ENCODE measurements at regions not wholly inside any gene's neighbourhood (a gene's known extent, or its start where the extent isn't known, plus 50 kb on each side); places are given as distances from the start of the nearest gene placed in this dataset.
"Not testable (repeated sequence)": the region's sequence is repeated elsewhere in the genome, so short reads cannot be mapped to it uniquely, and the experiment has no call there.

DNA sequence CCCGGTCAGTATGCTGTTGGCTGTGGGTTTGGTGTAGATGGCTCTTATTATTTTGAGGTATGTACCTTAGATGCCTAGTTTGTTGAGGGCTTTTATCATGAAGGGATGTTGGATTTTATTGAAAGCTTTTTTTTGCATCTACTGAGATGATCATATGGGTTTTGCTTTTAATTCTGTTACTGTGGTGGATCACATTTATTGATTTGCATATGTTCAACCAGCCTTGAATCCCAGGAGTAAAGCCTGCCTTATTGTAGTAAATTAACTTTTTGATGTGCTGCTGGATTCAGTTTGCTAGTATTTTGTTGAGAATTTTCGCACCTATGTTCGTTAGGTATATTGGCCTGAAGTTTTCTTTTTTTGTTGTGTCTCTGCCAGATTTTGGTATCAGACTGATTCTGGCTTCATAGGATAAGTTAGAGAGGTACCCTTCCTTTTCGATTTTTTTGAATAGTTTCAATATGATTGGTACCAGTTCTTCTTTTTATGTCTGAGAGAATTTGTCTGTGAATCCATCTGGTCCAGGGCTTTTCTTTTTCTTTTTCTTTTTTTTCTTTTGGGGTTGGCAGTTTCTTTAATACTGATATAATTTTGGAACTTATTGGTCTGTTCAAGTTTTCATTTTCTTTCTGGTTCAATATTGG is 301.6 kb downstream of the SPATA31A1 start:
- H3K4me1 Mint-ChIP-seq (ENCODE audit: low read depth); DNase-seq (ENCODE audit: low spot score); H3K4me3 Mint-ChIP-seq (ENCODE audit: low read depth); H3K36me3 Mint-ChIP-seq (ENCODE audit: low read depth); intact Hi-C loops (cut with micrococcal nuclease); H3K9me3 Mint-ChIP-seq; H3K27ac Mint-ChIP-seq; H3K27me3 Mint-ChIP-seq (ENCODE audit: low read depth): not testable (repeated sequence)

DNA sequence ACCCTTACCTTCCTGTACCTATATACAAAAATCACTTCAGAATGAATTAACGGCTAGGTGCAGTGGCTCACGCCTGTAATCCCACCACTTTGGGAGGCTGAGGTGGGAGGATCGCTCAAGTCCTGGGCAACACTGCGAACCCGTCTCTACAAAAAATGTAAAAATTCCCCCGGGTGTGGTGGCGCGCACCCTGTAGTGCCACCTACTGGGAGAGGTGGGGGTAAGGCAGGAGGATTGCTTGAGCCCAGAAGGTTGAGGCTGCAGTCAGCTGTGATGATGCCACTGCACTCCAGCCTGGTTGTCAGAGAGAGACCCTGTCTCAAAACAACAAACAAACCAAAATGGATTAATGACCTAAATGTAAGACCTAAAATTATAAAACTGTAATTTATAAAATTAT is 307.6 kb downstream of the SPATA31A1 start:
- H3K27me3 Mint-ChIP-seq (ENCODE audit: low read depth); H3K36me3 Mint-ChIP-seq (ENCODE audit: low read depth); intact Hi-C loops (cut with micrococcal nuclease); H3K27ac Mint-ChIP-seq; H3K4me3 Mint-ChIP-seq (ENCODE audit: low read depth); DNase-seq (ENCODE audit: low spot score); H3K4me1 Mint-ChIP-seq (ENCODE audit: low read depth); H3K9me3 Mint-ChIP-seq: not testable (repeated sequence)

GRCh38 chr9:39663713-39664112 is 308.2 kb downstream of the SPATA31A1 start:
- H3K27ac Mint-ChIP-seq; H3K27me3 Mint-ChIP-seq (ENCODE audit: low read depth); H3K4me3 Mint-ChIP-seq (ENCODE audit: low read depth); H3K9me3 Mint-ChIP-seq; H3K4me1 Mint-ChIP-seq (ENCODE audit: low read depth); H3K36me3 Mint-ChIP-seq (ENCODE audit: low read depth); intact Hi-C loops (cut with micrococcal nuclease); DNase-seq (ENCODE audit: low spot score): not testable (repeated sequence)

DNA sequence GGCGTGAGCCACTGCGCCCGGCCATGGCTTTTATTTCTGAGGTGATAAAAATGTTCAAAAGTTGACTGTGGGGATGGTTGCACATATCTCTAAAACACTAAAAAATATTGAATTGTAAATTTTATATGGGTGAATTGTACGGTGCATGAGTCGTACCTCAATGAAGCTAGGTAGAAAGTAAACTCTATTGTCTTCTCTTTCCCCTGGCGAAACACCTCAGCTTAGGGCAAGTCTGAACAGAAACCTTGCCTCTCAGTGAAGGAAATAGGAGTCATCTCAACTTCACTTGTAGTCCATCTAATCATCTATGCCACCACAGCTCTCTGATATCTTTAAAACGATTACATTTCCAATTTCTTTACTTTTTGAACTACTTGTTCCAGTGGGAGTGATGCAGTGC is 309.6 kb downstream of the SPATA31A1 start:
- H3K4me1 Mint-ChIP-seq (ENCODE audit: low read depth); H3K9me3 Mint-ChIP-seq; intact Hi-C loops (cut with micrococcal nuclease); H3K27ac Mint-ChIP-seq; H3K4me3 Mint-ChIP-seq (ENCODE audit: low read depth); H3K27me3 Mint-ChIP-seq (ENCODE audit: low read depth); DNase-seq (ENCODE audit: low spot score); H3K36me3 Mint-ChIP-seq (ENCODE audit: low read depth): not testable (repeated sequence)

DNA sequence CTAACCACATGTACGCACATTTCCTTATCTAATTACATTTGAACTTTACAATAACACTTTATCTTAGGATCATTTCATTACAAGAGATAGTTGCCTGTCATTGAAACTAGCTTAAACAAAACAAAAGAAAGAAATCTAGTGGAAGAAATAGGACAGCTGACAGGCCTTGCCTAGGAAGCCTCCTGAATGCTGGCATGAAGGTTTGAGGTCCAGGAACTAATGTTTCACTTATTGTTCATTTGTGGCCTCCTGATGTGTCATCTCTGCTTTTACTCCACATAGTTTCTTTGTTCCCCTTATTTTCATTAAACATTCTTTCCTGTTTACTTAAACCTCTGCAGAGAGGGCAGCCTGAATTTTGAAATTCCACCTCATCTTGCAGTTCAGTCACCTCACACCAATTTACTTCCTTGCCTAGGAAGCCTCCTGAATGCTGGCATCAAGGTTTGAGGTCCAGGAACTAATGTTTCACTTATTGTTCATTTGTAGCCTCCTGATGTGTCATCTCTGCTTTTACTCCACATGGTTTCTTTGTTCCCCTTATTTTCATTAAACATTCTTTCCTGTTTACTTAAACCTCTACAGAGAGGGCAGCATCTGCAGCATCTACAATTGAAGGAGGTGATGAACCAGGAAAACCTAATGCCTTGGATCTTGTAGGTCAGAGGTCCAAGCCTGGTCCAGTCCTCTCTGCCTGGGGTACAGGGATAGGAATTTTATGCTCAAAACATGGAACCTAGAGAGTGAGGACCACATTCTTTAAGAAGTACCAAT is 319.2 kb downstream of the SPATA31A1 start:
- H3K4me1 Mint-ChIP-seq (ENCODE audit: low read depth); intact Hi-C loops (cut with micrococcal nuclease); H3K4me3 Mint-ChIP-seq (ENCODE audit: low read depth); H3K36me3 Mint-ChIP-seq (ENCODE audit: low read depth); H3K9me3 Mint-ChIP-seq; DNase-seq (ENCODE audit: low spot score); H3K27me3 Mint-ChIP-seq (ENCODE audit: low read depth); H3K27ac Mint-ChIP-seq: not testable (repeated sequence)

DNA sequence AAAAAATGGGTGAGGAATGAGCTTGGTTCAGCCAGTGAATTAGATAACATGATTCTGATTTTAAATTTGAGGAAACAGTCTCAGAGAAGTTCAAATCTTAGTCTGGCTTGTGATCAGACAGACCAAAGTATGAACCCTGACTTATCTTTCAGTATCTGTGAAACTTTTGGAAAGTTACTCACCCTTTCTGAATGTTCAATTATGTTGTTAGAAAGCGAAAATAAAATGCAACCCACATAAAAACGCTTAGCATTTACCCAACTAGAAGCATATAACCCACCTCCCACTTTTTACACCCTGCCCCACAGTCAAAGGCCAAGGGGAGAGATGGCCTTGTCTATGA is 319.7 kb downstream of the SPATA31A1 start:
- H3K36me3 Mint-ChIP-seq (ENCODE audit: low read depth); H3K27me3 Mint-ChIP-seq (ENCODE audit: low read depth); DNase-seq (ENCODE audit: low spot score); H3K4me3 Mint-ChIP-seq (ENCODE audit: low read depth); H3K27ac Mint-ChIP-seq; H3K4me1 Mint-ChIP-seq (ENCODE audit: low read depth); intact Hi-C loops (cut with micrococcal nuclease); H3K9me3 Mint-ChIP-seq: not testable (repeated sequence)

GRCh38 chr9:39678534-39679263 is 323.2 kb downstream of the SPATA31A1 start:
- H3K9me3 Mint-ChIP-seq; intact Hi-C loops (cut with micrococcal nuclease); H3K4me1 Mint-ChIP-seq (ENCODE audit: low read depth); H3K4me3 Mint-ChIP-seq (ENCODE audit: low read depth); H3K27ac Mint-ChIP-seq; H3K27me3 Mint-ChIP-seq (ENCODE audit: low read depth); DNase-seq (ENCODE audit: low spot score); H3K36me3 Mint-ChIP-seq (ENCODE audit: low read depth): not testable (repeated sequence)

DNA sequence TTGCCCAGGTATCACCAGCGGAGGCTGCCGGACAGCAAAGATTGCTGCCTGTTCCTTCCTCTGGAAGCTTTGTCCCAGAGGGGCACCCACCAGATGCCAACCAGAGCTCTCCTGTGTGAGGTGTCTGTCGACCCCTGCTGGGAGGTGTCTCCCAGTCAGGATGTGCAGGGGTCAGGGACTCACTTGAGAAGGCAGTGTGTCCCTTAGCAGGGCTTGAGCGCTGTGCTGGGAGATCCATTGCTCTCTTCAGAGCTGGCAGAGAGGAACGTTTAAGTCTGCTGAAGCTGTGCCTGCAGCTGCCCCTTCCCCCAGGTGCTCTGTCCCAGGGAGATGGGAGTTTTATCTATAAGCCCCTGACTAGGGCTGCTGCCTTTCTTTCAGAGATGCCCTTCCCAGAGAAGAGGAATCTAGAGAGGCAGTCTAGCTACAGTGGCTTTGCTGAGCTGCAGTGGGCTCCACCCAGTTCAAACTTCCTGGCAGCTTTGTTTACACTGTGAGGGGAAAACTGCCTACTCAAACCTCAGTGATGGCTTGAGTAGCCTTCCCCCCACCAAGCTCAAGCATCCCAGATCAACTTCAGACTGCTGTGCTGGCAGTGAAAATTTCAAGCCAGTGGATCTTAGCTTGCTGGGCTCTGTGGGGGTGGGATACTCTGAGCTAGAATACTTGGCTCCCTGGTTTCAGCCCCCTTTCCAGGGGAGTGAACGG is 325.4 kb downstream of the SPATA31A1 start:
- H3K36me3 Mint-ChIP-seq (ENCODE audit: low read depth); H3K9me3 Mint-ChIP-seq; H3K4me1 Mint-ChIP-seq (ENCODE audit: low read depth); DNase-seq (ENCODE audit: low spot score); H3K4me3 Mint-ChIP-seq (ENCODE audit: low read depth); intact Hi-C loops (cut with micrococcal nuclease); H3K27me3 Mint-ChIP-seq (ENCODE audit: low read depth); H3K27ac Mint-ChIP-seq: not testable (repeated sequence)

GRCh38 chr9:39728862-39729261 is 373.4 kb downstream of the SPATA31A1 start:
- H3K9me3 Mint-ChIP-seq; H3K4me1 Mint-ChIP-seq (ENCODE audit: low read depth); H3K27ac Mint-ChIP-seq; H3K36me3 Mint-ChIP-seq (ENCODE audit: low read depth); DNase-seq (ENCODE audit: low spot score); H3K27me3 Mint-ChIP-seq (ENCODE audit: low read depth); H3K4me3 Mint-ChIP-seq (ENCODE audit: low read depth); intact Hi-C loops (cut with micrococcal nuclease): not testable (repeated sequence)

DNA sequence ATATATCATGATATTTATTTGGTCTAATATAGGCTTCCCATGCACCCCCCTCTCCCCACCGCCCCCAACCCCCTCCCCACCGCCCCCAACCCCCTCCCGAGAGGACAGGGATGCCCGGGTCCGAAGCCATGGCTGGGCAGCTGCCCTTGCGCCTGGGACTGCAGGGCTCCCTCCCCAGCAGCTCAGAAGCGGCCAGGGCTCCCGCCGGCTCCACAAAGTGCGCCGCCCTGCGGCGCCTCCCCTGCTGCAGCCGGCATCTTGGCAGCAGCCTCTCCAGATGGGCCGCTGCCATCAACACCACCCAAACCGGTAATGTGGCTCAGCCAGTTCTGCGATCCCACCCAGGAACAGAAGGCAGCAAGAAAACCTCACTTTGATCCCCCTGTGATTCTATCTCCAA is 389.4 kb downstream of the SPATA31A1 start:
- H3K27ac Mint-ChIP-seq; H3K36me3 Mint-ChIP-seq (ENCODE audit: low read depth); H3K27me3 Mint-ChIP-seq (ENCODE audit: low read depth); H3K9me3 Mint-ChIP-seq; intact Hi-C loops (cut with micrococcal nuclease); H3K4me3 Mint-ChIP-seq (ENCODE audit: low read depth); DNase-seq (ENCODE audit: low spot score); H3K4me1 Mint-ChIP-seq (ENCODE audit: low read depth): not testable (repeated sequence)

DNA sequence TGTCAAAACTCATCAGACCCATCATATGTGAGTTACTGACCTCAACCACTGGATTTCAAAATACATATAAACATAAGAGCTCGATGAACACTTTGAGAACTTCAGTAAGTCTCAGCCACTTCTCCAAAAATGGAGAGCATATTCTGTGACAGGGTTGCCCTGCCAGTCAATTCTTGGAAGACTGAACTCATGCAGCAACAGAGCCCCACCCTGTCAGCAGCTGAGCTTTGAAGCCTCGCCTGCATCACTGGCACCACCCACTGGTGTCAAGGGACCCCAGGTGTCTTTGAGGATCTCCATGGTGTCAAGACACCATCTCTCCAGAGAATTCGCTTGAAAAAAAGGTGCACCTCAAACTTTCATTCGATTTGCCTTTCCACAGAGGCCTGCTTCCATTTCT is 420.1 kb downstream of the SPATA31A1 start:
- H3K4me1 Mint-ChIP-seq (ENCODE audit: low read depth); intact Hi-C loops (cut with micrococcal nuclease); DNase-seq (ENCODE audit: low spot score); H3K27me3 Mint-ChIP-seq (ENCODE audit: low read depth); H3K27ac Mint-ChIP-seq; H3K4me3 Mint-ChIP-seq (ENCODE audit: low read depth); H3K36me3 Mint-ChIP-seq (ENCODE audit: low read depth); H3K9me3 Mint-ChIP-seq: not testable (repeated sequence)

DNA sequence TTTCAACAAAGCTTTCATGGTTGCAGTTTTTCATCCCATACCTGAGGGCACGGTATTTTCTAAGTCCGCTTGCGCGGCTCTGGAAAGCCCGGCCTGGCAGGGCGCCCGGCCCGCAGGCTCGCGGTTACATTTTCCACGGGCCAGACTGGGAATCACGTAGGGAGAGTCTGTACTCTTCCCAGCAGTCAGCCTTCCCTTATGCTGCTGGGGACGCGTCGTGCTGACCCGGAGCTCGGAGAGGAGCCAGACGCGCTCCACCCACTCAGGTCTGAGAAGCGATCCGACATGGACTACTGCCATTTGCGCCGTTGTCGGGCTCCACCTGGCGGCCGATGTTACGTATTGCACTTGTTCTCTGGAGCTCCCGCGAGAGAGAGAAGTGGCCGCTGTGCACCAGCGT is 435.9 kb downstream of the SPATA31A1 start:
- H3K27me3 Mint-ChIP-seq (ENCODE audit: low read depth); H3K4me1 Mint-ChIP-seq (ENCODE audit: low read depth); H3K36me3 Mint-ChIP-seq (ENCODE audit: low read depth); H3K9me3 Mint-ChIP-seq; H3K27ac Mint-ChIP-seq; H3K4me3 Mint-ChIP-seq (ENCODE audit: low read depth); intact Hi-C loops (cut with micrococcal nuclease): not testable (repeated sequence)
- peak; percentile 15 for DNase-seq (ENCODE audit: low spot score)

GRCh38 chr9:39797935-39798334 is 442.5 kb downstream of the SPATA31A1 start:
- H3K27ac Mint-ChIP-seq; H3K36me3 Mint-ChIP-seq (ENCODE audit: low read depth); H3K4me3 Mint-ChIP-seq (ENCODE audit: low read depth); H3K4me1 Mint-ChIP-seq (ENCODE audit: low read depth); DNase-seq (ENCODE audit: low spot score); intact Hi-C loops (cut with micrococcal nuclease); H3K9me3 Mint-ChIP-seq; H3K27me3 Mint-ChIP-seq (ENCODE audit: low read depth): not testable (repeated sequence)
